NCI-H524 treated with DMSO at 0.1 percent for 48 hours (cell line): ENCODE measurements at regions not wholly inside any gene's neighbourhood (a gene's known extent, or its start where the extent isn't known, plus 50 kb on each side); places are given as distances from the start of the nearest gene placed in this dataset.
"Not testable (repeated sequence)": the region's sequence is repeated elsewhere in the genome, so short reads cannot be mapped to it uniquely, and the experiment has no call there.

ENCODE experiments used
- DNase-seq: peaks from one replicate; lab custom pipeline; 2025; lab: John Stamatoyannopoulos, UW

GRCh38 chr4:38470735-38471262 lies 193.2 kb upstream of the KLF3 start:
- no peak for DNase-seq

GRCh38 chr4:38482696-38483095 lies 181.3 kb upstream of the KLF3 start:
- no peak for DNase-seq

- not testable (repeated sequence) for DNase-seq
Measured at GRCh38 chr4:38483628-38484027, 180.4 kb upstream of the KLF3 start.

- DNase-seq, result no peak
Measured at GRCh38 chr4:38489011-38489861, 174.8 kb upstream of the KLF3 start.

- no peak for DNase-seq
Measured at GRCh38 chr4:38489924-38490639, 173.9 kb upstream of the KLF3 start.

GRCh38 chr4:38490753-38491446 lies 173.1 kb upstream of the KLF3 start:
- DNase-seq, result no peak

- DNase-seq, result no peak
Measured at GRCh38 chr4:38491854-38492478, 172.0 kb upstream of the KLF3 start.

GRCh38 chr4:38493066-38493465 lies 170.9 kb upstream of the KLF3 start:
- DNase-seq, result no peak

GRCh38 chr4:38495446-38495845 lies 168.6 kb upstream of the KLF3 start:
- DNase-seq, result no peak

GRCh38 chr4:38497121-38497520 lies 166.9 kb upstream of the KLF3 start:
- DNase-seq, result no peak

- DNase-seq, result no peak
Measured at GRCh38 chr4:38499101-38499500, 164.9 kb upstream of the KLF3 start.

- DNase-seq, result no peak
Measured at GRCh38 chr4:38500433-38500832, 163.6 kb upstream of the KLF3 start.

GRCh38 chr4:38501698-38502097 lies 162.3 kb upstream of the KLF3 start:
- DNase-seq, result no peak

GRCh38 chr4:38503689-38504395 lies 160.2 kb upstream of the KLF3 start:
- DNase-seq, result no peak

- no peak for DNase-seq
Measured at GRCh38 chr4:38504396-38504715, 159.6 kb upstream of the KLF3 start.

- no peak for DNase-seq
Measured at GRCh38 chr4:38509551-38509950, 154.4 kb upstream of the KLF3 start.

- no peak for DNase-seq
Measured at GRCh38 chr4:38510201-38510600, 153.8 kb upstream of the KLF3 start.

- no peak for DNase-seq
Measured at GRCh38 chr4:38511702-38512101, 152.3 kb upstream of the KLF3 start.

- DNase-seq, result no peak
Measured at GRCh38 chr4:38512840-38513239, 151.2 kb upstream of the KLF3 start.

GRCh38 chr4:38514465-38515146 lies 149.4 kb upstream of the KLF3 start:
- DNase-seq, result no peak

- DNase-seq, result no peak
Measured at GRCh38 chr4:38516190-38516589, 147.8 kb upstream of the KLF3 start.
